ENCODE measurements at regions not wholly inside any gene's neighbourhood (a gene's known extent, or its start where the extent isn't known, plus 50 kb on each side); places are given as distances from the start of the nearest gene placed in this dataset.

GRCh38 chr7:157086508-157087187 lies 52.1 kb upstream of the UBE3C start:
- Histone ChIP-seq H3K4me1 (ENCODE audit: control insufficient read depth, insufficient read depth, low read length) (no peaks in the 10 kb centered on the region), H3K36me3 (ENCODE audit: control insufficient read depth, insufficient read depth, low read length) (no peaks in the 10 kb centered on the region), H3K9ac (ENCODE audit: low read length) (no peak overlapping the region), H3K27ac (ENCODE audit: low read depth, low read length) (no peak overlapping the region), H3K9me3 (ENCODE audit: control insufficient read depth, insufficient read depth, low read depth, low read length) (peaks cover 34% of the 10 kb centered on the region), H3K27me3 (ENCODE audit: control insufficient read depth, insufficient read depth, low read length) (peaks cover 4% of the 10 kb centered on the region; the same call in 1 of the 2 replicates), H3K4me3 (ENCODE audit: low read depth, low read length) (no peak overlapping the region)

GRCh38 chr7:157087646-157088045 lies 51.1 kb upstream of the UBE3C start:
- Histone ChIP-seq H3K9me3 (ENCODE audit: control insufficient read depth, insufficient read depth, low read depth, low read length) (peaks cover 35% of the 10 kb centered on the region), H3K27me3 (ENCODE audit: control insufficient read depth, insufficient read depth, low read length) (no peaks in the 10 kb centered on the region; the same call in 1 of the 2 replicates), H3K9ac (ENCODE audit: low read length) (no peak overlapping the region), H3K4me1 (ENCODE audit: control insufficient read depth, insufficient read depth, low read length) (no peaks in the 10 kb centered on the region), H3K27ac (ENCODE audit: low read depth, low read length) (no peak overlapping the region), H3K4me3 (ENCODE audit: low read depth, low read length) (no peak overlapping the region), H3K36me3 (ENCODE audit: control insufficient read depth, insufficient read depth, low read length) (no peaks in the 10 kb centered on the region)

- Histone ChIP-seq H3K27me3 (ENCODE audit: control insufficient read depth, insufficient read depth, low read length) (no peaks in the 10 kb centered on the region; the same call in 1 of the 2 replicates), H3K27ac (ENCODE audit: low read depth, low read length) (no peak overlapping the region), H3K36me3 (ENCODE audit: control insufficient read depth, insufficient read depth, low read length) (no peaks in the 10 kb centered on the region), H3K4me1 (ENCODE audit: control insufficient read depth, insufficient read depth, low read length) (no peaks in the 10 kb centered on the region), H3K9me3 (ENCODE audit: control insufficient read depth, insufficient read depth, low read depth, low read length) (peaks cover 35% of the 10 kb centered on the region), H3K9ac (ENCODE audit: low read length) (no peak overlapping the region), H3K4me3 (ENCODE audit: low read depth, low read length) (no peak overlapping the region)
These were observed 50.6 kb upstream of the UBE3C start for GRCh38 chr7:157088136-157088535.

Measured in HUES6 (cell line).